ENCODE measurements at regions not wholly inside any gene's neighbourhood (a gene's known extent, or its start where the extent isn't known, plus 50 kb on each side); places are given as distances from the start of the nearest gene placed in this dataset.

DNA sequence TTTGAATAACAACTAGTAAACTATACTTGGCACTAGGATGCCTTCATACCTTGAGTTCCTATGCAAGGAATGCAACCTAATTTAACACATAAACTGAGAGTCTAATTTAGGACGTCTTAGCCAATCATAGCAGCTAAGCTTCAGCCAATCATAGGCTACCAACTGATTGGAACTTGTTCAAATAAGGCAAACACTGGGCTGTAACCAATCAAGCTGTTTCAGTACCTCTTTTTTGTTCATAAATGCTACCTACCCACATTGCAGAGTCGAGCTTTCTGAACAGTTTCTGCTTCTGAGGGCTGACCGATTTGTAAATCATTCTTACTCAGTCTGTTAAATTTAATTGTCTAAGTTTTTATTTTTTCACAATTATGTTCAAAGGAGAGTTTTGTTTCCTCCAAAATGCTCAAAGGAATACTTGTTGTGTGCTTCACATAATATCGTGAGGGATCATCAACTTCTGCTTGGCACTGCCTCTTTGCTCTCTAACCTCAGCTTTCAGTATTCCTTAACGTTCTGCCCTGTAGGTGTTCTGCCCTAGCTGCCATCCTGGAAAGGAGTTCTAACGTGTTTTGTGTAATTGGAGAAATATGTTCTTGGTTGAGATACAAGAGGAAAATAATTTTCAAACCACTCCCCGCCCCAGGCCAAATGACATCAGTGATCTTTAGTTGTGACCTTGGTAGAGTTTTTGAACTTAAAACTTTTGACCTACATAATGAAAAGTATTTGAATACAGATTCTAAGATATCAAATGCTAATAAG is 380.4 kb upstream of the MIS18BP1 start:
- Histone ChIP-seq H4K91ac (ENCODE audit: insufficient read depth, low read depth, low read length) (no peak overlapping the region), H4K5ac (ENCODE audit: low read depth, low read length) (no peak overlapping the region), H3K56ac (ENCODE audit: extremely low read depth, insufficient read depth, low read length) (no peak overlapping the region), H2BK5ac (ENCODE audit: low read depth, low read length, poor library complexity, severe bottlenecking) (no peak overlapping the region), H3K4ac (ENCODE audit: low read depth, low read length) (no peak overlapping the region), H3K4me2 (ENCODE audit: low read depth, low read length) (no peak overlapping the region), H3K18ac (ENCODE audit: low read depth, low read length) (no peak overlapping the region), H2AFZ (replicated peaks; ENCODE audit: low read length, poor library complexity) (no peak overlapping the region), H2BK120ac (ENCODE audit: low read depth, low read length) (no peak overlapping the region), H3K23ac (ENCODE audit: low read depth, low read length) (no peak overlapping the region), H3K27me3 (ENCODE audit: control insufficient read depth, insufficient read depth, low read length) (no peaks in the 10 kb centered on the region), H3K14ac (replicated peaks; ENCODE audit: low read depth, low read length) (no peak overlapping the region), H3K36me3 (ENCODE audit: control insufficient read depth, insufficient read depth, low read length) (no peaks in the 10 kb centered on the region), H3K9ac (ENCODE audit: low read depth, low read length) (no peak overlapping the region), H2BK15ac (ENCODE audit: low read depth, low read length) (no peak overlapping the region), H2AK9ac (replicated peaks; ENCODE audit: low read depth, low read length, poor library complexity) (no peak overlapping the region), H3K4me3 (ENCODE audit: insufficient read depth, low read depth, low read length) (no peak overlapping the region), H2BK20ac (ENCODE audit: low read depth, low read length) (no peak overlapping the region), H2AK5ac (ENCODE audit: low read depth, low read length) (no peak overlapping the region), H4K8ac (ENCODE audit: low read depth in 2 of 2, low read length in 2 of 2) (no peak overlapping the region), H3K27ac (ENCODE audit: insufficient read depth, low read length) (no peak overlapping the region), H3K9me1 (ENCODE audit: insufficient read depth, low read length) (no peaks in the 10 kb centered on the region), H4K20me1 (ENCODE audit: insufficient read depth, low read length) (no peaks in the 10 kb centered on the region), H3K9me3 (ENCODE audit: control insufficient read depth, insufficient read depth, low read length) (peaks cover 6% of the 10 kb centered on the region; the same call in 1 of the 2 replicates), H3K4me1 (ENCODE audit: control insufficient read depth, insufficient read depth, low read length) (no peaks in the 10 kb centered on the region), H3K79me1 (ENCODE audit: low read depth in 1 of 2, low read length in 2 of 2) (no peaks in the 10 kb centered on the region)
- 43% methylated on average over 1 of the region's 7 CpGs; no CpG with 5 or more reads in 1 of the 2 experiments for WGBS, 2 experiments (ENCODE audit: extremely low coverage in 2 of 2, insufficient read length in 1 of 2)
- CTCF ChIA-PET, result no interaction called here
- DNase-seq, result no peak
- intact Hi-C loops (cut with micrococcal nuclease), result no loop called here
- no TSS peak for BruUV-seq (replicated peaks)
- dilution Hi-C loops (cut with HindIII; ENCODE audit: low sequenced_read_pairs, unreplicated experiment), result no loop called here
- no peak for TF ChIP-seq RFX5 (IDR thresholded peaks at IDR 0.05; ENCODE audit: low read depth, low read length)
- TF ChIP-seq RCOR1 (IDR thresholded peaks at IDR 0.05; ENCODE audit: insufficient replicate concordance, low read length), result no peak
- TF ChIP-seq, protein P1, sequence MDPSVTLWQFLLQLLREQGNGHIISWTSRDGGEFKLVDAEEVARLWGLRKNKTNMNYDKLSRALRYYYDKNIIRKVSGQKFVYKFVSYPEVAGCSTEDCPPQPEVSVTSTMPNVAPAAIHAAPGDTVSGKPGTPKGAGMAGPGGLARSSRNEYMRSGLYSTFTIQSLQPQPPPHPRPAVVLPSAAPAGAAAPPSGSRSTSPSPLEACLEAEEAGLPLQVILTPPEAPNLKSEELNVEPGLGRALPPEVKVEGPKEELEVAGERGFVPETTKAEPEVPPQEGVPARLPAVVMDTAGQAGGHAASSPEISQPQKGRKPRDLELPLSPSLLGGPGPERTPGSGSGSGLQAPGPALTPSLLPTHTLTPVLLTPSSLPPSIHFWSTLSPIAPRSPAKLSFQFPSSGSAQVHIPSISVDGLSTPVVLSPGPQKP (IDR thresholded peaks at IDR 0.05; ENCODE audit: borderline replicate concordance, low read depth, low read length), result no peak
- no peak for TF ChIP-seq CHD1 (IDR thresholded peaks at IDR 0.05; ENCODE audit: low read depth, low read length)
- TF ChIP-seq, protein P2, sequence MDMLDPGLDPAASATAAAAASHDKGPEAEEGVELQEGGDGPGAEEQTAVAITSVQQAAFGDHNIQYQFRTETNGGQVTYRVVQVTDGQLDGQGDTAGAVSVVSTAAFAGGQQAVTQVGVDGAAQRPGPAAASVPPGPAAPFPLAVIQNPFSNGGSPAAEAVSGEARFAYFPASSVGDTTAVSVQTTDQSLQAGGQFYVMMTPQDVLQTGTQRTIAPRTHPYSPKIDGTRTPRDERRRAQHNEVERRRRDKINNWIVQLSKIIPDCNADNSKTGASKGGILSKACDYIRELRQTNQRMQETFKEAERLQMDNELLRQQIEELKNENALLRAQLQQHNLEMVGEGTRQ (IDR thresholded peaks at IDR 0.05; ENCODE audit: low read depth, low read length), result no peak
- TF ChIP-seq, protein P3, sequence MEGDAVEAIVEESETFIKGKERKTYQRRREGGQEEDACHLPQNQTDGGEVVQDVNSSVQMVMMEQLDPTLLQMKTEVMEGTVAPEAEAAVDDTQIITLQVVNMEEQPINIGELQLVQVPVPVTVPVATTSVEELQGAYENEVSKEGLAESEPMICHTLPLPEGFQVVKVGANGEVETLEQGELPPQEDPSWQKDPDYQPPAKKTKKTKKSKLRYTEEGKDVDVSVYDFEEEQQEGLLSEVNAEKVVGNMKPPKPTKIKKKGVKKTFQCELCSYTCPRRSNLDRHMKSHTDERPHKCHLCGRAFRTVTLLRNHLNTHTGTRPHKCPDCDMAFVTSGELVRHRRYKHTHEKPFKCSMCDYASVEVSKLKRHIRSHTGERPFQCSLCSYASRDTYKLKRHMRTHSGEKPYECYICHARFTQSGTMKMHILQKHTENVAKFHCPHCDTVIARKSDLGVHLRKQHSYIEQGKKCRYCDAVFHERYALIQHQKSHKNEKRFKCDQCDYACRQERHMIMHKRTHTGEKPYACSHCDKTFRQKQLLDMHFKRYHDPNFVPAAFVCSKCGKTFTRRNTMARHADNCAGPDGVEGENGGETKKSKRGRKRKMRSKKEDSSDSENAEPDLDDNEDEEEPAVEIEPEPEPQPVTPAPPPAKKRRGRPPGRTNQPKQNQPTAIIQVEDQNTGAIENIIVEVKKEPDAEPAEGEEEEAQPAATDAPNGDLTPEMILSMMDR (conservative IDR thresholded peaks at IDR 0.05; ENCODE audit: low read depth, low read length), result no peak
- no peak for TF ChIP-seq MAZ (IDR thresholded peaks at IDR 0.05; ENCODE audit: borderline replicate concordance, low read depth, low read length)
- TF ChIP-seq POLR2A (IDR thresholded peaks at IDR 0.05; ENCODE audit: low read depth, low read length), result no peak
- TF ChIP-seq MXI1 (IDR thresholded peaks at IDR 0.05; ENCODE audit: borderline replicate concordance, low read depth, low read length), result no peak
- TF ChIP-seq CEBPB (IDR thresholded peaks at IDR 0.05; ENCODE audit: low read depth, low read length), result no peak
- no peak for TF ChIP-seq FOS (IDR thresholded peaks at IDR 0.05; ENCODE audit: low read depth, low read length)
- TF ChIP-seq NFE2L2 (IDR thresholded peaks at IDR 0.05; ENCODE audit: low read depth, low read length), result no peak
- no peak for TF ChIP-seq SMC3 (IDR thresholded peaks at IDR 0.05; ENCODE audit: low read depth, low read length)
- TF ChIP-seq BHLHE40 (IDR thresholded peaks at IDR 0.05; ENCODE audit: low read depth, low read length), result no peak
- no peak for TF ChIP-seq RAD21 (IDR thresholded peaks at IDR 0.05; ENCODE audit: low read length)
- no peak for TF ChIP-seq MAFK (IDR thresholded peaks at IDR 0.05; ENCODE audit: low read depth, low read length)
- in situ Hi-C loops (cut with MboI; ENCODE audit: low sequenced_read_pairs), result no loop called here
- POLR2A ChIA-PET (ENCODE audit: unreplicated experiment), result no interaction called here
- ATAC-seq (ENCODE audit: low read depth), result no peak
